ENCODE measurements at regions not wholly inside any gene's neighbourhood (a gene's known extent, or its start where the extent isn't known, plus 50 kb on each side); places are given as distances from the start of the nearest gene placed in this dataset.
A peak's percentile ranks its signal among the peaks of the same experiment; 100 is the strongest.

GRCh38 chr1:239593527-239593926 is 207.2 kb downstream of the CHRM3 start:
- DNase-seq (ENCODE audit: low read depth) = no peak

- DNase-seq (ENCODE audit: low read depth) = no peak
Observed at GRCh38 chr1:239600588-239600987, 214.2 kb downstream of the CHRM3 start.

- DNase-seq (ENCODE audit: low read depth) = no peak
Observed at GRCh38 chr1:239601108-239601507, 214.7 kb downstream of the CHRM3 start.

- no peak for DNase-seq (ENCODE audit: low read depth)
Observed at GRCh38 chr1:239603530-239603929, 217.2 kb downstream of the CHRM3 start.

- DNase-seq (ENCODE audit: low read depth) = peak; percentile 0
Observed at GRCh38 chr1:239606850-239607400, 220.6 kb downstream of the CHRM3 start.

GRCh38 chr1:239608469-239608868 is 222.1 kb downstream of the CHRM3 start:
- DNase-seq (ENCODE audit: low read depth) = no peak

- DNase-seq (ENCODE audit: low read depth) = no peak
Observed at GRCh38 chr1:239612379-239612778, 226.0 kb downstream of the CHRM3 start.

- DNase-seq (ENCODE audit: low read depth) = no peak
Observed at GRCh38 chr1:239616673-239617072, 230.3 kb downstream of the CHRM3 start.

- no peak for DNase-seq (ENCODE audit: low read depth)
Observed at GRCh38 chr1:239617259-239617658, 230.9 kb downstream of the CHRM3 start.

- no peak for DNase-seq (ENCODE audit: low read depth)
Observed at GRCh38 chr1:239617731-239618130, 231.4 kb downstream of the CHRM3 start.

- DNase-seq (ENCODE audit: low read depth) = no peak
Observed at GRCh38 chr1:239619190-239619589, 232.8 kb downstream of the CHRM3 start.

- DNase-seq (ENCODE audit: low read depth) = no peak
Observed at GRCh38 chr1:239630767-239631166, 244.4 kb downstream of the CHRM3 start.

- DNase-seq (ENCODE audit: low read depth) = no peak
Observed at GRCh38 chr1:239633432-239633831, 247.1 kb downstream of the CHRM3 start.

GRCh38 chr1:239635276-239635675 is 248.9 kb downstream of the CHRM3 start:
- no peak for DNase-seq (ENCODE audit: low read depth)

- DNase-seq (ENCODE audit: low read depth) = no peak
Observed at GRCh38 chr1:239636347-239636746, 250.0 kb downstream of the CHRM3 start.

GRCh38 chr1:239644604-239645003 is 258.2 kb downstream of the CHRM3 start:
- no peak for DNase-seq (ENCODE audit: low read depth)

- no peak for DNase-seq (ENCODE audit: low read depth)
Observed at GRCh38 chr1:239647045-239647444, 260.7 kb downstream of the CHRM3 start.

GRCh38 chr1:239647964-239648632 is 261.7 kb downstream of the CHRM3 start:
- DNase-seq (ENCODE audit: low read depth) = no peak

GRCh38 chr1:239655023-239655422 is 268.7 kb downstream of the CHRM3 start:
- DNase-seq (ENCODE audit: low read depth) = no peak

- DNase-seq (ENCODE audit: low read depth) = no peak
Observed at GRCh38 chr1:239657291-239657690, 270.9 kb downstream of the CHRM3 start.

GRCh38 chr1:239662950-239663349 is 276.6 kb downstream of the CHRM3 start:
- DNase-seq (ENCODE audit: low read depth) = no peak

GRCh38 chr1:239672256-239672655 is 285.9 kb downstream of the CHRM3 start:
- no peak for DNase-seq (ENCODE audit: low read depth)

GRCh38 chr1:239675735-239676134 is 289.4 kb downstream of the CHRM3 start:
- no peak for DNase-seq (ENCODE audit: low read depth)

All from iris pigment epithelial cell (primary cell).